C4-2B (cell line): ENCODE measurements at regions not wholly inside any gene's neighbourhood (a gene's known extent, or its start where the extent isn't known, plus 50 kb on each side); places are given as distances from the start of the nearest gene placed in this dataset.

ENCODE experiments used
- CTCF ChIP-seq: fragments of 450-650 bp; conservative IDR thresholded peaks from 2 replicates; pipeline ENCODE4 v1.5.1; 2017; ENCODE audit warnings: mild to moderate bottlenecking
- ZFX ChIP-seq: fragments of 450-650 bp; IDR thresholded peaks from 2 replicates; pipeline ENCODE4 v1.6.1; 2017

GRCh38 chr5:125139590-125139989 lies 393.2 kb upstream of the ZNF608 start:
- TF ChIP-seq CTCF (no peak), ZFX (no peak)
